HepG2 (cell line): ENCODE measurements at regions not wholly inside any gene's neighbourhood (a gene's known extent, or its start where the extent isn't known, plus 50 kb on each side); places are given as distances from the start of the nearest gene placed in this dataset.

Experiments
- DZIP1 ChIP-seq: sonication (generic); formaldehyde crosslinking; IDR thresholded peaks from 2 replicates; pipeline ENCODE4 v1.5.0; 2020; ENCODE audit warnings: mild to moderate bottlenecking, missing genetic modification reagents
- ETV5 ChIP-seq: IDR thresholded peaks from 2 replicates; pipeline ENCODE4 v1.6.1; 2018; ENCODE audit warnings: missing biosample characterization, missing genetic modification reagents, inconsistent platforms, borderline replicate concordance
- FOXJ3 ChIP-seq: sonication (generic); formaldehyde crosslinking; IDR thresholded peaks from 2 replicates; pipeline ENCODE4 v1.4.0; 2020; ENCODE audit warnings: missing genetic modification reagents, mild to moderate bottlenecking, borderline replicate concordance
- FOXK2 ChIP-seq: fragments of 450-650 bp; IDR thresholded peaks from 2 replicates; pipeline ENCODE4 v1.6.1; 2016
- GMEB1 ChIP-seq: sonication (generic); formaldehyde crosslinking; IDR thresholded peaks from 2 replicates; pipeline ENCODE4 v1.5.1; 2020; ENCODE audit warnings: missing genetic modification reagents, mild to moderate bottlenecking, borderline replicate concordance
- HMG20B ChIP-seq: conservative IDR thresholded peaks from 2 replicates; pipeline ENCODE4 v1.6.1; 2016; ENCODE audit warnings: missing genetic modification reagents, missing compliant biosample characterization
- HNF4A ChIP-seq: sonication (generic); formaldehyde crosslinking; IDR thresholded peaks from 2 replicates; pipeline ENCODE4 v1.4.0; 2020; ENCODE audit warnings: missing genetic modification reagents
- IKZF4 ChIP-seq: sonication (generic); formaldehyde crosslinking; IDR thresholded peaks from 2 replicates; pipeline ENCODE4 v1.5.1; 2020; ENCODE audit warnings: borderline replicate concordance, mild to moderate bottlenecking, low read depth, missing genetic modification reagents; ENCODE audit errors: not compliant biosample characterization
- ISL2 ChIP-seq: sonication (generic); formaldehyde crosslinking; IDR thresholded peaks from 2 replicates; pipeline ENCODE4 v1.5.0; 2020; ENCODE audit warnings: missing genetic modification reagents
- MXD1 ChIP-seq: sonication (generic); formaldehyde crosslinking; IDR thresholded peaks from 2 replicates; pipeline ENCODE4 v1.4.0; 2020; ENCODE audit warnings: mild to moderate bottlenecking, missing genetic modification reagents
- PAXIP1 ChIP-seq: sonication (generic); formaldehyde crosslinking; conservative IDR thresholded peaks from 2 replicates; pipeline ENCODE4 v1.4.0; 2020; ENCODE audit warnings: mild to moderate bottlenecking, missing genetic modification reagents, moderate library complexity
- SIX4 ChIP-seq: sonication (generic); formaldehyde crosslinking; IDR thresholded peaks from 2 replicates; pipeline ENCODE4 v1.4.0; 2020; ENCODE audit warnings: missing genetic modification reagents
- TEF ChIP-seq: sonication (generic); formaldehyde crosslinking; IDR thresholded peaks from 2 replicates; pipeline ENCODE4 v1.5.0; 2020; ENCODE audit warnings: missing genetic modification reagents
- ZBTB14 ChIP-seq: sonication (generic); formaldehyde crosslinking; IDR thresholded peaks from 2 replicates; pipeline ENCODE4 v1.4.0; 2020; ENCODE audit warnings: missing genetic modification reagents
- ZNF12 ChIP-seq: sonication (generic); formaldehyde crosslinking; IDR thresholded peaks from 2 replicates; pipeline ENCODE4 v1.5.0; 2020; ENCODE audit warnings: missing genetic modification reagents
- ZNF205 ChIP-seq: IDR thresholded peaks from 2 replicates; pipeline ENCODE4 v1.6.1; 2018; ENCODE audit warnings: missing biosample characterization, missing genetic modification reagents

GRCh38 chr9:134215699-134216448 is 51.5 kb upstream of the RNU6ATAC start (continued):
- TF ChIP-seq HNF4A (CRISPR knock-in tag) (no peak), FOXK2 (no peak), ZNF205 (CRISPR knock-in tag) (0 out of 2 replicates have a peak, but pooled peaks have one; percentile 32), MXD1 (CRISPR knock-in tag) (peak; percentile 54; the same call in 1 of the 2 replicates), GMEB1 (CRISPR knock-in tag) (0 out of 2 replicates have a peak, but pooled peaks have one; percentile 20), ZNF12 (no peak), TEF (no peak), DZIP1 (CRISPR knock-in tag) (no peak), IKZF4 (peak; percentile 44), SIX4 (CRISPR knock-in tag) (no peak), ZBTB14 (CRISPR knock-in tag) (no peak), ISL2 (no peak), FOXJ3 (CRISPR knock-in tag) (peak; percentile 56; the same call in 1 of the 2 replicates), HMG20B (CRISPR knock-in tag) (0 out of 2 replicates have a peak, but pooled peaks have one; percentile 18), ETV5 (CRISPR knock-in tag) (peak; percentile 47; the same call in 1 of the 2 replicates), PAXIP1 (peak; percentile 61)
